ENCODE measurements at regions not wholly inside any gene's neighbourhood (a gene's known extent, or its start where the extent isn't known, plus 50 kb on each side); places are given as distances from the start of the nearest gene placed in this dataset.

DNA sequence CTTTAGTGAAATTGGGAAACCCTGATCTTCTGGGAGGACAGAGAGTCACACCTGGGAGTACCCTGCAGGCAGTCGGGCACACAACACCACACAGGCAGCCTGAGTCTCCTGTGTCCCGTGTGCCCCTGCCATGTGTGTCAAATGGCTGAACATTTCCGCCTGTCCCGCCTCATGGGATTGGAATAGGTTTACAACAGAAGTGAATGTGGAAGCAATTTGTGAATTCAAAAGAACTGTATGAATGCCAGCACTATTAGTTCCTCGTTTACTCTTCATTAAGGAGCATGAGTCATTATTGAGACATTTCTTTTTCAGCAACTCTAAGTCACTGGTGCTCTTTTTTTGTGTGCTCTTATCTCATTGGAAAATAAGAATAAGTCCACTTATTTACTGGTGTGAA, 226.5 kb downstream of the PMP22 start:
- DNase-seq, result no peak

DNA sequence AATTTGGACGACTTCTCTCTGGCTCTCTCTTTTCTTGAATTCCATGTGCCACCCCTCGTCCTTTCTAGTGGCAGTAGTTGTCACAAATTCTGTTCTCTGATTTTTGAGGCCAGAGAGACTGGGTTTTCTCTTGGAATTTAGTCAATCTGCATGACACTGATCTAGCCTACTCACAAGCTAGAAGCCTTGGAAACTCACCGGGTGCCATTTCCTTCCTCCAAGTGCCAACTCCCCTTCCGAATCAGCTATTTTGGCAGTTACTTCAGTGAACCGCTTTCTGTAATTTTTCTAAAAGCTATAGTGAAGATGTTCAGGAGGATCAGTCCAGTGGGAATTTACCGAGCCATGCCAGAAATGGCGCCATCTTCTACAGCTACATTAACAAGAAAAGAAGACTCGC, 228.9 kb downstream of the PMP22 start:
- DNase-seq, result no peak

DNA sequence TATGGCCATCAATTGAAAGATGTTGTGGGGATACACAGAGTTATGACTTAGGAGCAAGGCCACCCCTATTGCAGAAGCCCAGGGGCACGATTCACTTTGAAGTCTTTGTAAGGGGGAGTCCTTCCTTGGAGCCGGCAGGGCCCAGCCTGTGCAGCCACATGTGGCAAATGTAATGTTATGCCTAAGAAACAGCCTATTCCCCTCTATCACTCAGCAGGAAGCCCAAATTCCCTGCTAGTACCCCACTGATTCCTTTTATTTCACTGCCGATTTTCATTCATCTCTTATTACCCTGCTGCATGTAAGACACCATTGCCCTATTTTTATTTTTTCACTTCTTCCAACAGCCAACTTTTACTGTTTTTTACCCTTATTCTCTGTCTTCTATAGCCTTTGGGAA, 233.2 kb downstream of the PMP22 start:
- no peak for DNase-seq

DNA sequence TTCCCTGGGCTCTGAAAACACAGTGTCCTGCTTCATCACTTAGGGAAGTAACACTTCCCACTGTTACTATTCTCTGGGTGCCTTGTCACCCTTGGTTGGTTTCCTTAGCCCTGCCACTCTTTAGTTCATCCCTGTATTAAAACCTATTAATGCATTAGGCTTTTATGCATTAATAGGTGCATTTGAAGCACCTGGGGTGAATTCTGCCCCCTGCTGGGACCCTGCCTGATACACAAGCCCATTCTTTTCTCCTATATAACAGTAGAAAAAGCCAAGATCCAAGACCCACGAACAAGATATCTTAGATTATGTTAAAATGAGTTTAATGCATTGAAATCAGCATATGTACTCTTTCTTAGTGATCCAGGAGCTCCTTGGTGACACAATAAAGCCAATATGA, 235.7 kb downstream of the PMP22 start:
- DNase-seq, result no peak

DNA sequence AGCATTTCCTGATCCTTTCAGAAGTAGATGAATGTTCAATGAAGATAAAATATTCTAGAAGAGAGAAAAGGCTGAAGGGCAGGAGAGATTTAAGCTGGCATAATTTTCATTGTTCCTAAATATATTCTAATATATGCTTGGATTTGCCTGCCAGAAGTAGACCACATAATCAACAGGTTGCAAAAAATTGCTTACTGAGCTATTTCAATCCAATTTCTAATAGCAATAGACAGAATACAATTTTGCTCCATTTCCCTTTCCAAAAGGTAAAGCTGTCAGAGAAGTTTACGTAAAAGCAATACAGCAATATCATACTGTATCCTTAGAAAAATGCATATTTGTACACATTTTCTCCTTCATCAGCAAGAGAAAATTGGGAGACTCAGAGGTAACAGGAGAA, 237.3 kb downstream of the PMP22 start:
- no peak for DNase-seq

DNA sequence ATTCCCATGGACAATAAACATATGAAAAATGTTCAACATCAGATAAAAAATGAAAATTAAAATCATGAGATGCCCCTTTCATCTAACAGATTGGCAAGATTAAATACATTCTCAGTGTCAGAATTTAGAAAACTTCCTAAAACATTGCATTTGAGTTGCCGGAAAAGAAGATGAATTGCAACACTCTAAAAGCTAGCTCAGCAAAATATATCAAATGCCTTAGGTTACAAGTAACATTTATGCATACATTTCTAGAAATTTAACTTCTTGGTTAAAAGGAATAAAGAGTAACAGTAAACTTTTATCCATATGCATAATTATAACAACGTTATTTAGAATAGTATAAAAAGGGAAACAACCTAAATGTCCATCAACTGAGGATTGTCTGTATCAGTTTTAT, 239.0 kb downstream of the PMP22 start:
- DNase-seq, result no peak

DNA sequence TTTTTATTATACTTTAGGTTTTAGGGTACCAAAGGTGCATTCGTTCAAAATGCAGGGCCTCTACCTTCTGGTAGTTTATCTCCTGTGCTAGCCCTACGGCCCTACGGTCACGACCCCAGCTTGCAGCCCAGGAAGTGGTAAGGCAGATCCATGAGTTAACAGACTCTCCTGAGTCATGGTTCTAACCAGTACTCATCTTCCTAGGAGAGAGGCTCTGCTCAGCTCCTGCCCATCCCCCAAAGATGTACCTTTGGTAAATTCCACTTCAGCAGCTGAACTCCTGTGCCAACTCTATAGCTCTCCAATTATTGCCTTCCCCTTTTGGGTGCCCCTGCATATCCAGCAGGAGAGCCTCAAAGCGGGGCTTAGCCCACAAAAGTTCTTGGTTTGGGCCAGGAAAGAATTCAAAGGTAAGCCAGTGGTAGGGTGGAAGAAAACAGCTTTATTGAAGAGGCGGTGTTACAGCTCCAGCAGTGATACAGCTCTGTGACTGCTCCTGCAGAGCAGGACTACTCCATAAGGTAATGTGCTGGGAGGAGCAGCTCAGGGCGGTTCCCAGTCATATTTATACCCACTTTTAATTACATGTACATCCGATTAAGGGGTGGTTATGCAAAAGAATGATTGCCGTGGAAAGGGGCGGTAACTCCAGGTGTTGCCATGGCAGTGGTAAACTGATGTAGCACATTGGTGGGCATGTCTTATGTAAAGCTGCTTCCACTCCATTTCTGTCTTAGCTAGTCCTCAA, 241.4 kb downstream of the PMP22 start:
- DNase-seq, result no peak

DNA sequence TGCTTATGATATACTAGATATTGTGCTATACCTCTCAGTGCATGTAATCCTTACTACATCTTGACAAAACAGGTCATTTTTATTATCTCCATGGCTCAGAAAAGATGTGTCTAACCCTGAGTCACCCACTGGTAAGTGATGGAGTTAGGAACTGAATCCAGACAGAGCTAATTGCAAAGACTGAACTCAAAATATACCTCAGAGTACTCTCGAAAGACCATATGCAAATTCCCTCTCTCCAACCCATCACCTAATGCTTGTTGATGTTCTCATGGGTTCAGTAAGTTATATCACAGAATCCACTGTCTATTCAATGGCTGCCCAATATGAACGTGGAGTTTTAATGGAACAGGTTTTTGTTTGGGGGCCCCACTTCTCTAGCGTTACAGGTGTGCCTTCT, 246.0 kb downstream of the PMP22 start:
- no peak for DNase-seq

DNA sequence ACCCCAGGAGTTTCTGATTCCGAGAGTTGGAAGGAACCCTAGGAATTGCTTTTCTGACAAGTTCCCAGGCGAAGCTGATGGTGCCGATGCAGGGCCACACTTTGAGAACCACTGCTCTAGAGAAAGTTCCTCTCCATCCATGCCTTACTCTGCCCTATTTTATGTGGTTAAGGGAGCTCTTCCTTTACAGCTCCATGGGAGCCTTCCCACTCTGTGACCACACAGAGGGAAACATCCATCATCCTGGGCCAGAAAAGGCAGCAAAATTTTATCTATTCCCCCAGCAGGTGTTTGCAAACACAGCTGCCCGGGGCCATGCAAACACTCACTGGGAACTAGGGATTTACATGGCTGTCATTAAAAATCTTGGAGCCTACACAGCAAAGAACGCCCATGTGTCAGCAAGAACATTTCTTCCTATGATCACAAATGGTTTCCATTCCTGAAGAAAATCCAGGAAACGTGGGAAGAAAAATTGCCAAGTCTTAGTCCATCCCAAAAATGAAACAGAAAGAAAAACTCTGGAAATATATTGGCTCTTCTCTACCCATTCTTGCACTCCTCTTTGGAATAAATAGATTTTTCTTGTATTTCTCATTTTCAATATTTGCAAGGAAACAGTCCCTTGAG, 252.7 kb downstream of the PMP22 start:
- DNase-seq, result peak; percentile 55

DNA sequence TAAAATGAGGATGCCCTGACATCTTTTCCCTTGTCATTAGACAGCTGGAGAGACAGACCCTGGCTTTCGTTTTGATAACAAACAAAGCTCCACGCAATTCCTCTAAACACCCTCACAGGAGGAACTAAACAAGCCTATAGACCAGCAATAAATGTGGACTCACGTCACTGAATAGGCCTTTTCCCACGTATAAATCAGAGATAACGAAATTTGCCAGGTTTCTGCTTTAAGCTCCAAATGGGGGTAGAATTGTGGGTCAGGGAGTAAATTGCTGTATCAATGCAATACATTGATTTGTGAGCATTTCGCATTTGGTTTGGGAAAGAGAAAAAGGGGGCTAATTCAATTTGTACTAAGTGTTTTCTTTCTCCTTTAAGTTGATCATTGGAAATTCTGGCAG, 256.0 kb downstream of the PMP22 start:
- no peak for DNase-seq

DNA sequence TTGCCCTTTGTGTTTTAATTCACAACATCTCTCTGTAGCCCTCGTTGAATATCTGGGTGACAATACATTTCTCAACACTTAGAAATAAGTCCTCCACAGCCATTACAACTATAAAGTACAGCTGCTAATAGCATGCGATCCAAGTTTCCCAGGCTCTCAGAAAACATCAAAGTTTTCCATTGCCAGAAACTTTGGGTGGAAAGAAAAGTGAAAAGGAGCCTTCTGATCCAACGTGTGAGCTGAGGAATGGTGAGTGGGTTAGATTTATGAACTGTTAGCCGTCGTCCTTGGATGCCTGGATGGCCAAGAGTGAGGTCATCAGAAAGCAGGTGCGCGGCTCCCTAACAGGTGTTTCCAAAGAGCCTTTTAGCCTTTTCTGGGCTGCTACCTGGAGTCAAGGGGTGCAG, 258.0 kb downstream of the PMP22 start:
- DNase-seq, result peak; percentile 63

DNA sequence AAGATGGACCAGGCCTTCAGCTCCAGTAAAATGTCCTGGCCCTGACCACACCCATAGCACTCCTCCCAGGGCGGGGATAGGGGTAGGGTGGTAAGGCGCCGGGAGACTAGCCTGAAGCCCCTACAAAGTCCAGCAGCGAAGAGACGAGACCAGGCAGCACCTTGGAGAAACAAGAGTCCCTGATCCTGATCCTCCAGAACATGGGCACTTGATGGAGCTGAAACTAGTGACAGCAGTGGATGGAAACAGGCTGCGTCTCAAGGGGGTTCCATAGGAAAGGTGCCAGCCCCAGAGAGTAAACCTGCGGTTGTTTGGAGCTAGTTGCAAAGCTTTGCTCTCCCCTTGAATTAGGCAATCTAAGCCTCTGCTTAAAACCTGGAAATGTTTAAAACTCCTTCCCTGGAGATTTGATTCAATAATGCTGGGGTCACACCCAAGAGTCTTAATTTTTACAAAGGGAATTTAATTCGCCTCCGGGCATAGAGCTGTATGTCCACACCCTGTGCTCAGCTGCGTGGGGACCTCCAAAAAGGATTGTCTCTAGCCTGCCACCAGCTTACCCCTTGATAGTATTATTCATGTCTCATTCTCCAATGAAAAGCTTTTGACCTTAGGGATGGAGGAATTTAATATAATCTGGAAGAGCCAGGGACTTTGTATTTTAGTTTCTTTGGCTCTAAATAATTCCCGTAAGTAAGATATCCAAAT, 258.6 kb downstream of the PMP22 start:
- no peak for DNase-seq

DNA sequence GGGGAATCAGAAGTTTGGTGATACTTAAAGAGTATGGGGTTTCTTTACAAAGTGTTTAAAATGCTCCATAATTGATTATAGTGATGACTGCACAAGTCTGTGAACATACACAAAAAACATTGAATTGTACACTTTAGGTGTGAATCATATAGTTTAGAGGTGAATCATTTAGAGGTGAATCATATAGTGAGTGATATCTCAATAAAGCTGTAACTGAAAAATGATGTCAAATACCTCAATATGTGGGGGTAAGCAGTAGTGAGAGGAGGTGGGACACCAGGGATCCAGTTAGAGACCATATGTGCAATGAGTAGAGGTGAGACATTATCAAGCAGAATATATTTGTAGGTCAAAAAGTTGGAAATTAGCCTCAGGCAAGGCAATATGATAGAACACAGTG, 264.5 kb downstream of the PMP22 start:
- no peak for DNase-seq

DNA sequence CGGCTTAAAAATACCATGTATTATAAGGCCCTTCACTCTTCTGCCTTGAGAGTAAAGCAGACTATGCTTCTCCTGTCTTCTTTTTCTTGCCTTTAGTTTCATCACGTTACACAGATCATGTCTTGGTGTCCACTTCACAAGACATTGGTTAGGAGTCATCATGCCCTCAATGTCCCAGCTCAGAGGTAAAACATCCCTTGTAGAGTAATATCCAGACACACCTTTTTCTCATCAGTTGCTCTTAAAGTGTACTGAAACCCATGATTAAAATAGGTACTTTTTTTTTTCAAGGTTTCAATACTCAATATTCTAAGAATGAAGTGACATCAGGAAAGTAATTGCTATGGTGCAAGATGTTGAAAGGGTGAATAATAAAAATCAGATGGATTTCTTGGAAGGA, 267.8 kb downstream of the PMP22 start:
- DNase-seq, result no peak

DNA sequence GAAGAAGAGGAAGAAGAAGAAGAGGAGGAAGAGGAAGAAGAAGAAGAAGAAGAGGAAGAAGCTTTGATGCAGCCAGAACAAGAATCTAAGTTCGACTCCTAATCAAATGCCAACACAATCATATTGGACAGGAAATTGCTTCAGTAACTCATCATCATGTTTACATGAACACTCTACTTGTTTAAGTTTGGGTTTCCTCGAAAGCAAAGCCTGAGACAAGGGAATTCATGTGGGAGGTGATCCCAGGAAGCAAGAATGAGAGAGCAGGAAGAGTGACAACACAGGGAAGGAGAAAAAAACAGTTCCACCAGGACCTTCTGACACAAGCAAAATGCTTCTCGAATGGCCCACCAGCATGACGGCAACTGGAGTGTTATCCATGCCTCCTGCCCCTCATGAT, 279.0 kb downstream of the PMP22 start:
- DNase-seq, result no peak

DNA sequence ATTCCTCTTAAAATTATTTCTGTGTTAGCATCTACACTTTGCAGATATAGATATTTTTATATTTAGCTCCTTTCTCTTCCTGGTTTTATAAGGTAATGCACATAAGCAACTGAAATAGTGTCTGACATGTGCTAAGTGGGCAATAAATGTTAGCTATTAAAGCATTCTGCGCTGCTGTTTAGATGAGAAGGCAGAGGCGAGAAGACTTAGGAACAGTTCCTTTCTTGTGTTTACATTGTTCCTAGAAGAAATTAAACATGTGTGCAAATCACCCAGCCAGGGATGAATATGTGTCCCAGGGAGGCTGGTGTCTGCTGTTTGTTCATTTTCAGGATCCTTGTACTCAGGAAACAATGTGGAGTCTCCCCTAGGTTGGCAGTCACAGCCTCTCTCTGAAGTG, 292.3 kb downstream of the PMP22 start:
- DNase-seq, result no peak

DNA sequence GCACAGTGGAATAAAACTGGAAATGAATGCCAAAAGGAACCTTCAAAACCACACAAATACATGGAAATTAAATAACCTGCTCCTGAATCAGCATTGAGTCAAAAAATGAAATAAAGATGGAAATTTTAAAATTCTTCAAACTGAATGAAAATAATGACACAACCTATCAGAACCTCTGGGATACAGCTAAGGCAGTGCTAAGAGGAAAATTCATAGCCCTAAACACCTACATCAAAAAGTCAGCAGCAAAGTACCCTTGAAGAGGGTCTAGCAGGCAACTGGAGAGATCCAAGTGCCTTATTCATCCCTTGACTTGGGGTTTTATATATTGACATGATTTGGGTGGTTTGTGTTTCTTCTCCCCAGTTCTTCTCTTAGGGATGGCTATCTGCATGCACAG, 294.1 kb downstream of the PMP22 start:
- DNase-seq, result no peak

DNA sequence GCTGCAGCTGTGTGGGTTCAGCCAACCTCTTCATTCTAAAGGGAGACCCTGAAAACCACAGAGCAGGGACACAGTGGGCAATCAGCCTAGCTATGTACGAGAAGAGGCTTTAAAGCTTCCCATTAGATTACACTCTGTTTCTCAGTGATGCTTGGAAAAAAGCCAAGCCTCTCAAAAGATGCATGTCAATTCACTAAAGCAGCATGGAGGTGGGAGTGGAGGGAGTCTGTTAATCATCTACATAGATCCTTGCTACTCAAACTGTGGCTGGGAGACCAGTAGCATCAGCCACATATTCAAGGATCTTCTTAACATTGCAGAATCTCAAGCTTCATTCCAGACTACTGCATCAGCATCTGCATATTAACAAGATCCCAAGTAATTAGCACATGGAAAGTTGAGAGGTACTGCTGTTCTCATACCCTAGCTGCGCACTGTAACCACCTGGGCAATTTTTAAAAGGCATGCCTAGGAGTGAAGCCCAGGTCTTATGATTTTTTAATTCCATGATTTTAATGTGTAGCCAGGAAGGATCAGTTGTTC, 305.9 kb downstream of the PMP22 start:
- no peak for DNase-seq

DNA sequence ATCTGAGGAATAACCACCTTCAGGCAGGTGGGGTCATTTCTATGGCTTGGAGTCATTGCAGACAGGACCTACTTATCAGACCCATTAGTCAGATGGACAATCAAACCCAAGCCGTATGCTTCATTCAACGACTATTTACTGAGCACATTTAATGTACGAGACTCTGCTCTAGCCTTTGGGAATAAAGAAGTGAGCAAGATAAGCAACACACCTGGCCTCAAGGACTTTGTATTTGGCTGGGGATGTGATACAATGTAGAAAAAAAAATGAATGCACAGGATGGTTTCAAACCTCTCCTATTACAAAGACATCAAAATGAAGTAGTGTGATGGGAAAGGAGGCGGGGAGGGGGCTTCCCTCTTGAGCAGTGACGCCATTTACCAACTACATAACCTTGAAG, 311.7 kb downstream of the PMP22 start:
- DNase-seq, result no peak

DNA sequence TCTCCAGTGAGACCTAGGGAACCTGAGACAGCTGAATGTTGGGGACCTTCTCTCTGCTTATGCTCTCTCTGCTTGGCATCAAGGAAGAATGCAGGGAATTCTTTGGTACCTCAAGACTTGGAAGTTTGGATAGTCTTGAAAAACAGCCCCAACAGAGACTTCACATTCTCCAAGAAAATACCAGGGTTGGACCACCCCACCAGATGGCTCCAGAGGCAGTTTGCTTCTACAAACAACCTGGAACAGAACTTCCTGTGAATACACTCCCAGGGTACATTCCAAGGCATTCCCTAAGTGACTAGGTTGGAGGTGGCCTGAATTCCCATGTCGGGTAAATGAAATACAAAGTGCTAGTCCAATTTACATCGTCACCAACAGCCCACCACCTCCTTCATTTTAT, 314.4 kb downstream of the PMP22 start:
- no peak for DNase-seq

DNA sequence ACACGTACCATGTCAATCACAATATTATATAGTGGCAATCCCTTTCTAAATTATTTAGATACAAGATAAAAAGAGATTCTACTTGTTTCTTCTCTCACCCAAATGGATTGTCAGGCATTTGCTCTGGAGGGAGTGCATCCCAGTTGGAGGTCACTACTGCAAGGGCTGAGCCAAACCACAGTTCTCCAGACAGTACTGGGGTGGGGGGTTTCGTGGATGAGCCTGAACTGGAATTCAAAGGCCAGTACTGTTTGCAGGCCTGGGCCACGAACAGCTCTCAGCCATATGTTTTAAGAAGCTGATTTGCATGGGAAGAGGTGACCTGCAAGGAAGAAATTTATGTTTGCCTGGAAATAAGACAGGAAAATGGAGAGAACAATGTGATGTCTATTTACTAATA, 314.9 kb downstream of the PMP22 start:
- no peak for DNase-seq

DNA sequence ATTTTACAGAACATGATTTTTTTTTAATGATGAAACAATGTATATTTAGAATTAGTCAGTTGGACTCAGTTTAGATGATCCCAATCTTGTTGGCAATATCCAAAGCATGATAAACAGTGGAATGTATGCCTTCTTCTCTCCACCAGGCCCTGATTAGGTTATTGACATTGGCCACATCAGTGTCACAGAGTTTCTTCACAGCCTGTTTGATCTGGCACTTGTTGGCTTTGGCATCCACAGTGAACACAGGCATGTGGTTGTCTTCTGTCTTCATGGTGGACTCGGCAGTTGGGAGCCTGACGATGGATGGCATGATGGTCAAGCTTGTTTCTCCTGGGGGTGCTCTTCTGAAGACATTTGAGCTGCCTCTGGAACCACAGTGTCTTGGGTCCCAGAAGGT, 317.5 kb downstream of the PMP22 start:
- DNase-seq, result no peak

DNA sequence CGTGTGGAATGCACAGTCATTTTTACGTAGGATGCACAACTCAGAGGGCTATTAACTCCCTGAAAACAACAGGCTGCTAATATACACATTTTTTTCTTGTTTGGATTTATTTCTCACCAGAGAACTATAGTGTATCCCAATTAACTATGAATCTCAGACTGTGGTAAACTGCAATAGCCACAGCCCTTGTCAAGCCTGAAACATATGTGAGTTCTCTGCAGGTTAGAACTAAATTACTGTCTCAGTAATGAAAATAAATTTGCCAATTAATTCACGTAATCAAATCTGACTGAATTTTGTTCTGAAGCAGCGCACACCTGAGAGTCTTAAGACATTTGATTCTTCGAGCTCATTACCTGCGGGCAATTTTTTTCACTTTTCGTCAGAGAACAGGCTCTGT, 318.6 kb downstream of the PMP22 start:
- no peak for DNase-seq

DNA sequence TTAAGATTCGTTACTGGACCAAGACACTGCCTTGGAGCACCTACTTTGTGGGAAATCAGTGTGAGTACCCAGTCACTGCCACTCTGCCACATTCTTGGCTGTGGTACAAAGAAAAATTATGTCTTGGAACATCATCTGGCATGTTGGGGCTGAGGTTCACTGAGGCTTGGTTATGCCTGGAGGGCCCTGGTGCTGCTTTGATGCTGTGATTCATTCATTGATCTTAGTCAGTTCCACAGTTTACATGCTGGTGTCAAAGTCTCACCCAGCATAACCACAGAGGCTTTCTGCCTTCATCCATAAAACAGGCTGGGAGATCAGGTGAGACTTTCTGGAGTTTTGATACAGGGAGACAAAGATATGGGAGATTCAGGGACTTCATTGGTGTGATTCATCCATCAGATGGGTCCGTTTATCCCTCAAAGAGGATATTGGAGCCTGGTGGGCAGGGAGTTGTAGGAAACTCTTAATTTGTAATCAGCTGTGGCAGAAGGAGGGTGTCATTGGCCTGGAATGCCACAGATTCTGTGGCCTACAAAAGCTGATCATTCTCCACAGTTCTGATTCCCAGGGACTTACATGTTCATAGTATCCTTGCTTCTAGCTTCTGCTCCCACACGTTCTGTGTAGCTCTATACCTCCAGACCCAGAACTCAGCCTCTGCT, 322.5 kb downstream of the PMP22 start:
- no peak for DNase-seq
